Epithelial cell of proximal tubule (primary cell): ENCODE measurements at regions not wholly inside any gene's neighbourhood (a gene's known extent, or its start where the extent isn't known, plus 50 kb on each side); places are given as distances from the start of the nearest gene placed in this dataset.
"Not testable (repeated sequence)": the region's sequence is repeated elsewhere in the genome, so short reads cannot be mapped to it uniquely, and the experiment has no call there.

Experiments
- DNase-seq: peaks from one replicate; pipeline ENCODE4 v3.0.0-alpha.2; 2011; ENCODE audit warnings: low read depth
- H3K4me3 ChIP-seq: 2 replicates; pipeline ENCODE4 v1.5.1; 2011; ENCODE audit warnings: low read depth, mild to moderate bottlenecking, low read length
- CTCF ChIP-seq: conservative IDR thresholded peaks from 2 replicates; pipeline ENCODE4 v1.5.1; 2012; ENCODE audit warnings: low read depth, mild to moderate bottlenecking, low read length

- TF ChIP-seq CTCF, result no peak
- DNase-seq, result no peak
- H3K4me3 ChIP-seq, result no peak overlapping the region
These were observed 253.4 kb upstream of the CASK start for GRCh38 chrX:42176789-42177188.

GRCh38 chrX:42175843-42176242 is 252.5 kb upstream of the CASK start:
- no peak overlapping the region for H3K4me3 ChIP-seq
- no peak for TF ChIP-seq CTCF
- no peak for DNase-seq

- not testable (repeated sequence) for H3K4me3 ChIP-seq, DNase-seq
These were observed 234.6 kb upstream of the CASK start for GRCh38 chrX:42157923-42158322.

GRCh38 chrX:42151808-42152207 is 228.5 kb upstream of the CASK start:
- no peak overlapping the region for H3K4me3 ChIP-seq
- TF ChIP-seq CTCF, result no peak
- no peak for DNase-seq

- DNase-seq, result no peak
- no peak overlapping the region for H3K4me3 ChIP-seq
- no peak for TF ChIP-seq CTCF
These were observed 226.4 kb upstream of the CASK start for GRCh38 chrX:42149765-42150164.

GRCh38 chrX:42149281-42149680 is 225.9 kb upstream of the CASK start:
- no peak overlapping the region for H3K4me3 ChIP-seq
- DNase-seq, result no peak
- TF ChIP-seq CTCF, result no peak

GRCh38 chrX:42143866-42144592 is 220.7 kb upstream of the CASK start:
- TF ChIP-seq CTCF, result no peak
- DNase-seq, result no peak
- H3K4me3 ChIP-seq, result no peak overlapping the region
